GM12878 (cell line): ENCODE measurements at regions not wholly inside any gene's neighbourhood (a gene's known extent, or its start where the extent isn't known, plus 50 kb on each side); places are given as distances from the start of the nearest gene placed in this dataset.
"Not testable (repeated sequence)": the region's sequence is repeated elsewhere in the genome, so short reads cannot be mapped to it uniquely, and the experiment has no call there.

Experiments used
- ATAC-seq: fragments of 200-7000 bp; cut with Tn5 transposase; 3 replicates; pipeline ENCODE4 v1.9.1; 2020; ENCODE audit warnings: mild to moderate bottlenecking, moderate library complexity
- BruUV-seq: library from RNA; stranded (reverse); fragments of 400-500 nt; replicated peaks from 2 replicates; lab custom pipeline; 2021; lab: Mats Ljungman, UMichigan
- CTCF ChIA-PET: fragments of 300-600 bp; sonication (Branson Sonifier 250); formaldehyde crosslinking; extraction: SDS; loops from one replicate; lab custom pipeline; 2021; ENCODE audit warnings: inconsistent platforms; lab: Yijun Ruan, JAX
- POLR2A ChIA-PET: fragments of 350-600 bp; formaldehyde crosslinking; extraction: SDS; loops from one replicate; lab custom pipeline; 2021; ENCODE audit warnings: inconsistent platforms; lab: Charles Lee
- RAD21 ChIA-PET: fragments of 300-600 bp; sonication (Branson Sonifier 250); formaldehyde crosslinking; loops from one replicate; lab custom pipeline; 2023; ENCODE audit warnings: antibody characterized with exemption; ENCODE audit not compliant: unreplicated experiment; lab: Charles Lee
- SMC1A ChIA-PET: fragments of 300-600 bp; sonication (Branson Sonifier 250); formaldehyde crosslinking; loops from one replicate; lab custom pipeline; 2023; ENCODE audit not compliant: unreplicated experiment, uncharacterized antibody; lab: Charles Lee
- DNase-seq: peaks from one replicate; pipeline ENCODE4 v3.0.0-alpha.2; 2011; ENCODE audit warnings: low read depth, low spot score
- FAIRE-seq: peaks from 3 replicates; lab custom pipeline; 2011; peaks lifted over from hg19 to GRCh38; lab: Jason Lieb, UNC
- H2AFZ ChIP-seq: 2 replicates; pipeline ENCODE4 v1.6.0; 2011; ENCODE audit warnings: low read depth, low read length, control low read depth; ENCODE audit not compliant: control insufficient read depth
- H3K27ac ChIP-seq: 2 replicates; pipeline ENCODE4 v1.5.1; 2011; ENCODE audit warnings: control low read depth; ENCODE audit not compliant: control insufficient read depth, insufficient read depth
- H3K27me3 ChIP-seq, 2 experiments: replicated peaks in 1 of 2; 2 replicates each; pipeline versions ENCODE4 v1.6.0 to v1.6.1; 2011; ENCODE audit warnings: low read length in 1 of 2; ENCODE audit not compliant: control insufficient read depth in 2 of 2, insufficient read depth in 2 of 2
- H3K36me3 ChIP-seq, 2 experiments: 2 replicates each; pipeline ENCODE4 v1.5.1; 2011; ENCODE audit warnings: low read length in 1 of 2; ENCODE audit not compliant: control insufficient read depth in 2 of 2, insufficient read depth in 2 of 2
- H3K4me1 ChIP-seq: 2 replicates; pipeline ENCODE4 v1.6.1; 2011; ENCODE audit warnings: mild to moderate bottlenecking, low read length, moderate library complexity, mixed read lengths; ENCODE audit not compliant: control insufficient read depth, insufficient read depth
- H3K4me2 ChIP-seq: 2 replicates; pipeline ENCODE4 v1.6.0; 2011; ENCODE audit warnings: control low read depth; ENCODE audit not compliant: control insufficient read depth, insufficient read depth
- H3K4me3 ChIP-seq: fragments of 200-600 bp; sonication (generic); 2 replicates; pipeline ENCODE4 v1.5.1; 2016
- H3K79me2 ChIP-seq: 2 replicates; pipeline ENCODE4 v1.6.0; 2011; ENCODE audit warnings: low read length; ENCODE audit not compliant: control insufficient read depth, insufficient read depth
- H3K9ac ChIP-seq: 2 replicates; pipeline ENCODE4 v1.8.0; 2011; ENCODE audit warnings: low read length, control low read depth, mixed read lengths; ENCODE audit not compliant: control insufficient read depth, insufficient read depth
- H3K9me3 ChIP-seq: replicated peaks from 3 replicates; pipeline ENCODE4 v1.5.1; 2011; ENCODE audit warnings: mild to moderate bottlenecking, low read length; ENCODE audit not compliant: control insufficient read depth, insufficient read depth
- H4K20me1 ChIP-seq: 2 replicates; pipeline ENCODE4 v1.6.0; 2011; ENCODE audit not compliant: control insufficient read depth, insufficient read depth
- WGBS: methylation state at CpG from one replicate; pipeline ENCODE4 v1.1.6; 2016; ENCODE audit warnings: low lambda C conversion rate; ENCODE audit not compliant: insufficient replicate concordance, insufficient coverage; ENCODE audit errors: missing lambda C conversion rate; 5-methylcytosine and 5-hydroxymethylcytosine counted together
- in situ Hi-C: fragments of 300-500 bp; cut with MboI; formaldehyde crosslinking; loops from 9 replicates; pipeline ENCODE4 v1.14.3; 2018; ENCODE audit warnings: mixed read lengths
- intact Hi-C: fragments of 100-400 bp; cut with micrococcal nuclease; formaldehyde crosslinking; loops from one replicate; pipeline ENCODE4 v1.14.2; 2022; ENCODE audit not compliant: unreplicated experiment

GRCh38 chr16:32947336-32947735 lies 246.7 kb upstream of the TP53TG3C start:
- H3K4me1 ChIP-seq, H3K4me2 ChIP-seq, RAD21 ChIA-PET, CTCF ChIA-PET, H3K27ac ChIP-seq, SMC1A ChIA-PET, ATAC-seq, DNase-seq, H4K20me1 ChIP-seq, H3K4me3 ChIP-seq, POLR2A ChIA-PET, FAIRE-seq, H3K9me3 ChIP-seq, BruUV-seq, intact Hi-C loops, H3K36me3 ChIP-seq, H2AFZ ChIP-seq, H3K9ac ChIP-seq, in situ Hi-C loops, H3K27me3 ChIP-seq, H3K79me2 ChIP-seq: not testable (repeated sequence)
- WGBS, result 73% methylated on average over 5 of the region's 7 CpGs

- H3K4me3 ChIP-seq, BruUV-seq, H3K4me1 ChIP-seq, H4K20me1 ChIP-seq, H3K27ac ChIP-seq, H3K27me3 ChIP-seq, SMC1A ChIA-PET, POLR2A ChIA-PET, H2AFZ ChIP-seq, ATAC-seq, H3K4me2 ChIP-seq, H3K36me3 ChIP-seq, DNase-seq, intact Hi-C loops, RAD21 ChIA-PET, FAIRE-seq, H3K79me2 ChIP-seq, H3K9ac ChIP-seq, H3K9me3 ChIP-seq, CTCF ChIA-PET, in situ Hi-C loops: not testable (repeated sequence)
- 27% methylated on average over 6 of the region's 10 CpGs for WGBS
Observed at GRCh38 chr16:32946041-32946560, 247.9 kb upstream of the TP53TG3C start.

- H4K20me1 ChIP-seq, ATAC-seq, H3K9me3 ChIP-seq, in situ Hi-C loops, H3K79me2 ChIP-seq, RAD21 ChIA-PET, BruUV-seq, H3K36me3 ChIP-seq, DNase-seq, CTCF ChIA-PET, intact Hi-C loops, H3K4me1 ChIP-seq, H3K4me3 ChIP-seq, H3K27ac ChIP-seq, FAIRE-seq, POLR2A ChIA-PET, H2AFZ ChIP-seq, H3K9ac ChIP-seq, H3K27me3 ChIP-seq, SMC1A ChIA-PET, H3K4me2 ChIP-seq: not testable (repeated sequence)
- whole genome bisulfite sequencing, result 50% methylated on average over 6 of the region's 7 CpGs
Observed at GRCh38 chr16:32945311-32945710, 248.7 kb upstream of the TP53TG3C start.

- H2AFZ ChIP-seq, FAIRE-seq, ATAC-seq, CTCF ChIA-PET, H3K27ac ChIP-seq, in situ Hi-C loops, SMC1A ChIA-PET, H3K4me1 ChIP-seq, H3K36me3 ChIP-seq, H3K9ac ChIP-seq, BruUV-seq, RAD21 ChIA-PET, H3K9me3 ChIP-seq, H3K27me3 ChIP-seq, DNase-seq, intact Hi-C loops, H3K4me2 ChIP-seq, POLR2A ChIA-PET, H3K4me3 ChIP-seq, H4K20me1 ChIP-seq, H3K79me2 ChIP-seq: not testable (repeated sequence)
- WGBS, result no CpG with 5 or more reads among the region's 4 CpGs
Observed at GRCh38 chr16:32939845-32940244, 254.2 kb upstream of the TP53TG3C start.
